AG04449 (cell line): ENCODE measurements at regions not wholly inside any gene's neighbourhood (a gene's known extent, or its start where the extent isn't known, plus 50 kb on each side); places are given as distances from the start of the nearest gene placed in this dataset.

ENCODE experiments used
- CTCF ChIA-PET: fragments of 350-600 bp; formaldehyde crosslinking; extraction: SDS; loops from one replicate; lab custom pipeline; 2021; ENCODE audit warnings: antibody characterized with exemption; lab: Yijun Ruan, JAX
- POLR2A ChIA-PET: fragments of 400-600, 350-600 bp; formaldehyde crosslinking; extraction: SDS; loops from one replicate; lab custom pipeline; 2020; ENCODE audit warnings: antibody characterized with exemption, inconsistent platforms; lab: Yijun Ruan, JAX
- DNase-seq: peaks from one replicate; pipeline ENCODE4 v3.0.0-alpha.2; 2010; ENCODE audit warnings: low read depth, low spot score
- H3K4me3 ChIP-seq: 2 replicates; pipeline ENCODE4 v1.5.1; 2011; ENCODE audit warnings: low read depth, mild to moderate bottlenecking, control low read depth, low read length
- CTCF ChIP-seq: IDR thresholded peaks from one replicate; pipeline ENCODE4 v1.5.1; 2011; ENCODE audit warnings: mild to moderate bottlenecking, moderate library complexity, low read length, control low read depth, inconsistent platforms; ENCODE audit not compliant: insufficient read depth; ENCODE audit errors: missing control alignments

DNA sequence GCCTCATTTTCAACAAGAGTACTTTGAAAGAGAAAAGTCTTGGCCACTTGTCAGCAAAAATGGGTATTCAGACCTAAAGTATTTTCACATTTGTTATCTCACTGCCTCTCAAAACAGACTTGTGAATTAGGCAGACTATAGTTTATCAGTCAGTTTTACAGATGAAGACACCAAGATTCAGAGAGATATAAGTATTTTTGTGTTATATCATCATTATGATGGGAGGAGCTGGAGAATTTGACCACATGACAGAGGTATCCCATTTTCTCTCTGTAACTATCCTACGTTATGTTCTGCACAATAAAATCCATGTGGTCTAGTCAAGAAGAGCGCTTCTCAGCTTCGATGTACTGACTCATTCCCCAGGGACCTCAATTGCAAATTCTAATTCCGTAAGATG lies 213.7 kb downstream of the MYCN start:
- ChIA-PET CTCF (no interaction called here), POLR2A (no interaction called here)
- TF ChIP-seq CTCF, result no peak
- no peak for DNase-seq
- no peak overlapping the region for H3K4me3 ChIP-seq

GRCh38 chr2:16153754-16154035 lies 213.3 kb downstream of the MYCN start:
- CTCF ChIA-PET, result no interaction called here

DNA sequence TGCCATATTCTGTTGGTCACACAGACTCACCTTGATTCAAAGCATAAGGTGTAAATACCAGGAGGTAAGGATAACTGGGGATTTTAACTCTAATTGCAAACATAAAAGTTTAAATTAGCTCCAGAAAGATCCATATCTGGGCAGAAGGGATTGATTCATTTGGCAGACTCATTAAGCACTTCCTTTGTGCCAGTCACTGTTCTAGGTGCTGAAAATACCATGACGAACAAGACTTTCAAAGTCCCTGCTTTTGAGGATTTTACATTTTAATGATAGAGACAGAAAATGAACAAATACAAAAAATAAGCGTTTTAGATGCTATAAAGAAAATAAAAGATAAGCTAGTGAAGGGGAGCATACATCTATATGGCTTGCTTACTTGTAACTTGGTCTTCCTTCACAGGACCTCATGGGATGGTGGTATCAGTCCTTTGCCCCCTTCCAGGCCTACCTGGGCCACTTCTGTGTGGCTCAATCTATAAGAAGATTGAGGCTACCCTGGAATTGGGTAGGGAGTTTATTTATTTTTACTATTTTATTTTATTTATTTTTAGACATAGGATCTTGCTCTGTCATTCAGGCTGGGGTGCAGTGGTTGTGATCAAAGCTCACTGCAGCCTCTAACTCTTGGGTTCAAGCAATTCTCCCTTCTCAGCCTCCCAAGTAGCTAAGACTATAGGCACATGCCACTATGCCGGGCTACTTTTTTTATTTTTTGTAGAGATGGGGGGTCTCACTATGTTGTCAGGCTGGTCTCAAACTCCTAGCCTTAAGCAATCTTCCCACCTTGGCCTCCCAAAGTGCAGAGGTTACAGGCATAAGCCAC lies 212.8 kb downstream of the MYCN start:
- no peak for DNase-seq
- ChIA-PET POLR2A (no interaction called here), CTCF (no interaction called here)
- TF ChIP-seq CTCF, result no peak
- no peak overlapping the region for H3K4me3 ChIP-seq

More at GRCh38 chr2:16153754-16154035, 213.3 kb downstream of the MYCN start:
- no peak for DNase-seq
- H3K4me3 ChIP-seq, result no peak overlapping the region
- POLR2A ChIA-PET, result no interaction called here
- no peak for TF ChIP-seq CTCF

GRCh38 chr2:16152071-16152927 lies 211.9 kb downstream of the MYCN start:
- ChIA-PET POLR2A (no interaction called here), CTCF (no interaction called here)
- no peak for DNase-seq
- H3K4me3 ChIP-seq, result no peak overlapping the region
- TF ChIP-seq CTCF, result no peak

GRCh38 chr2:16151651-16152050 lies 211.3 kb downstream of the MYCN start:
- DNase-seq, result no peak
- CTCF ChIA-PET, result no interaction called here
- POLR2A ChIA-PET, result no interaction called here
- no peak overlapping the region for H3K4me3 ChIP-seq
- no peak for TF ChIP-seq CTCF

GRCh38 chr2:16151281-16151570 lies 210.9 kb downstream of the MYCN start:
- no peak for TF ChIP-seq CTCF
- H3K4me3 ChIP-seq, result no peak overlapping the region
- POLR2A ChIA-PET, result no interaction called here
- DNase-seq, result no peak
- CTCF ChIA-PET, result no interaction called here
